Gastrocnemius medialis (tissue), 4 donors: ENCODE measurements at regions not wholly inside any gene's neighbourhood (a gene's known extent, or its start where the extent isn't known, plus 50 kb on each side); places are given as distances from the start of the nearest gene placed in this dataset.
A peak's percentile ranks its signal among the peaks of the same experiment; 100 is the strongest.
"Not testable (repeated sequence)": the region's sequence is repeated elsewhere in the genome, so short reads cannot be mapped to it uniquely, and the experiment has no call there.

ENCODE experiments used
- ATAC-seq, 2 donors: fragments of 150-250 bp; one replicate each; pipeline ENCODE4 v1.9.1; 2016
- DNase-seq, 2 donors: peaks; one replicate each; pipeline ENCODE4 v3.0.0-alpha.2; 2019
- H3K27ac ChIP-seq, 4 donors: fragments of 200-600 bp; sonication (generic); 1 replicate in 1 of 4; 2 replicates in 3 of 4; pipeline ENCODE4 v1.5.1; 2016 to 2018; ENCODE audit warnings: mild to moderate bottlenecking in 2 of 4, moderate library complexity in 1 of 4
- H3K27me3 ChIP-seq, 3 donors: fragments of 200-600 bp; sonication (generic) in 2 of 3; 1 replicate in 1 of 3; 2 replicates in 2 of 3; pipeline versions ENCODE4 v1.5.1 to v1.6.0; 2016 to 2019; ENCODE audit warnings: mild to moderate bottlenecking in 1 of 3, moderate library complexity in 1 of 3
- H3K36me3 ChIP-seq, 2 donors: fragments of 200-600 bp; sonication (generic) in 1 of 2; one replicate each; pipeline ENCODE4 v1.5.1; 2017 to 2018
- H3K4me1 ChIP-seq, 2 donors: fragments of 200-600 bp; sonication (generic) in 1 of 2; one replicate each; pipeline ENCODE4 v1.5.1; 2016 to 2017; ENCODE audit warnings: mild to moderate bottlenecking in 2 of 2
- H3K4me3 ChIP-seq, 4 donors: fragments of 200-600 bp; sonication (generic) in 3 of 4; 1 replicate in 1 of 4; 2 replicates in 3 of 4; pipeline ENCODE4 v1.5.1; 2016 to 2019; ENCODE audit warnings: mild to moderate bottlenecking in 2 of 4
- H3K9me3 ChIP-seq, 3 donors: fragments of 200-600 bp; sonication (generic) in 2 of 3; 1 replicate in 1 of 3; 2 replicates in 2 of 3; pipeline ENCODE4 v1.5.1; 2016 to 2019
- POLR2A ChIP-seq, 2 donors: fragments of 450-650 bp; IDR thresholded peaks; one replicate each; pipeline ENCODE4 v1.6.1; 2017; ENCODE audit warnings: antibody characterized with exemption in 2 of 2, mild to moderate bottlenecking in 2 of 2, moderate library complexity in 2 of 2
- in situ Hi-C, 4 donors: fragments of 200-750 bp; cut with MboI; loops; one replicate each; pipeline versions ENCODE4 v1.15.0 to v1.8.0; 2017; ENCODE audit warnings: low sequenced_read_pairs in 4 of 4
- intact Hi-C: fragments of 100-400 bp; cut with DNase I; formaldehyde crosslinking; loops from one replicate; pipeline ENCODE4 v1.15.1; 2023; ENCODE audit warnings: low total_unique reads
- TF ChIP-seq, protein P1 (sequence below), 5 experiments: fragments of 450-650 bp in 3 of 5; fragments of 200-600 bp in 2 of 5; sonication (generic) in 2 of 5; IDR thresholded peaks in 4 of 5; conservative IDR thresholded peaks in 1 of 5; 1 replicate in 4 of 5; 2 replicates in 1 of 5; pipeline ENCODE4 v1.5.1; 2016 to 2019; ENCODE audit warnings: antibody characterized with exemption in 5 of 5, mild to moderate bottlenecking in 3 of 5, moderate library complexity in 3 of 5

DNA sequence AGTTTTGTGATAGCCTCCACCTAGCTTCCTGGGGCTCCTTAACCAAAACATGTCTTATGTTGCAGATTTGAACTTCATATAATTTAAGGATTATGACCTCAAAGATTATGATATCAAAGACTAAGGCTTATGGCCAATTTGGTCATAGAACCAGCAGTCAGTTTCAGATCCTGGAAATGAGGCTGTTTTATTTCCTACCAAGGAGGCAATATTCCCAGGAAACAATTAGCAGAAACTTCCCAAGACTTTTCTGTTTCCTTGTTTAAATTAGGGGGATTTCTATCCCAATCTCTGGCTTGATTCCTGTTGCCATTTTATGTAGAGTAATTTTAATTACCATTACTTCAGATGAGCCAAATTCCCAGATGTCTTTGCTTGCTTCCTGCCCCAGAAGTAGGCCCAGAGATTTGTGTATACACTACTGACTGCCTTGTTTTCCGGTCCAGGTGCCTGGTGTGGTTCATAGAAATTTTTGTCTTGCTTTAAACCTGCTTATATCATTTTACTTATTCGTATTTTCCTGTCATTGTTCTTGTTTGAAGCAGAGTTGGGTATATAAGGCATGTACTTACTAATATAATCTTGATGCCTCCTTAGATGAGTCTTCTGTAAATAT is 119.2 kb upstream of the TMEM170B start:
- in situ Hi-C loops = no loop called here
- TF ChIP-seq, protein P1, sequence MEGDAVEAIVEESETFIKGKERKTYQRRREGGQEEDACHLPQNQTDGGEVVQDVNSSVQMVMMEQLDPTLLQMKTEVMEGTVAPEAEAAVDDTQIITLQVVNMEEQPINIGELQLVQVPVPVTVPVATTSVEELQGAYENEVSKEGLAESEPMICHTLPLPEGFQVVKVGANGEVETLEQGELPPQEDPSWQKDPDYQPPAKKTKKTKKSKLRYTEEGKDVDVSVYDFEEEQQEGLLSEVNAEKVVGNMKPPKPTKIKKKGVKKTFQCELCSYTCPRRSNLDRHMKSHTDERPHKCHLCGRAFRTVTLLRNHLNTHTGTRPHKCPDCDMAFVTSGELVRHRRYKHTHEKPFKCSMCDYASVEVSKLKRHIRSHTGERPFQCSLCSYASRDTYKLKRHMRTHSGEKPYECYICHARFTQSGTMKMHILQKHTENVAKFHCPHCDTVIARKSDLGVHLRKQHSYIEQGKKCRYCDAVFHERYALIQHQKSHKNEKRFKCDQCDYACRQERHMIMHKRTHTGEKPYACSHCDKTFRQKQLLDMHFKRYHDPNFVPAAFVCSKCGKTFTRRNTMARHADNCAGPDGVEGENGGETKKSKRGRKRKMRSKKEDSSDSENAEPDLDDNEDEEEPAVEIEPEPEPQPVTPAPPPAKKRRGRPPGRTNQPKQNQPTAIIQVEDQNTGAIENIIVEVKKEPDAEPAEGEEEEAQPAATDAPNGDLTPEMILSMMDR (IDR thresholded peaks at IDR 0.05 in 4 of 5, conservative IDR thresholded peaks at IDR 0.05 in 1 of 5) = no peak
- Histone ChIP-seq H3K4me3 (no peak overlapping the region), H3K27me3 (no peaks in the 10 kb centered on the region), H3K9me3 (no peaks in the 10 kb centered on the region), H3K4me1 (no peaks in the 10 kb centered on the region), H3K27ac (peak overlapping the region in 3 of 4 donors; percentile 34 to 62 (median 48)), H3K36me3 (no peaks in the 10 kb centered on the region)
- intact Hi-C loops = no loop called here
- ATAC-seq = peak; percentile 39 to 43
- DNase-seq = no peak

DNA sequence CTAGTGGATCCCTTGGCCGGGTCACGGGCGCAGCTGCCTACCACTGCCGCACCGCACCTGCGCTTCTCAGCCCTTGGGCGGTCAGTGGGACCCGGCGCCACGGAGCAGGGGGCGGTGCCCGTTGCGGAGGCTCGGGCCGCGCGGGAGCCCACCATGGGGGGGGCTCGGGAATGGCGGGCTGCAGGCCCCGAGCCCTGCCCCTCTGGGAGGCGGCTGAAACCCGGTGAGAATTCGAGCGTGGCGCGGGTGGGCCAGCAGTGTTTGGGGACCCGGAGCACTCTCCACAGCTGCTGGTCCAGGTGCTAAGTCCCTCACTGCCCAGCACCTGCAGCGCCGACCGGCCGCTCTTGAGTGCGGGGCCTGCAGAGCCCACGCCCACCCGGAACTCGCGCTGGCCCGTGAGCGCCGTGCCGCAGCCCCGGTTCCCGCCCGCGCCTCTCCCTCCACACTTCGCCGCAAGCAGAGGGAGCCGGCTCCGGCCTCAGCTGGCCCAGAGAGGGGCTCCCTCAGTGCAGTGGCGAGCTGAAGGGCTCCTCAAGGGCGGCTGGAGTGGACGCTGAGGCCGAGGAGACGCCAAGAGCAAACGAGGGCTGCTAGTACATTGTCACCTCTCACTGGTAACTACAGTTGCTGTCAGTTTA is 120.5 kb upstream of the TMEM170B start:
- Histone ChIP-seq H3K27me3 (no peaks in the 10 kb centered on the region), H3K4me3 (no peak overlapping the region), H3K9me3 (no peaks in the 10 kb centered on the region), H3K36me3 (no peaks in the 10 kb centered on the region), H3K27ac (peak overlapping the region in 1 of 4 donors; percentile 48), H3K4me1 (peaks cover 0 to 6% of the 10 kb centered on the region in 2 donors)
- in situ Hi-C loops = no loop called here
- no peak for DNase-seq
- TF ChIP-seq, protein P1 (IDR thresholded peaks at IDR 0.05 in 4 of 5, conservative IDR thresholded peaks at IDR 0.05 in 1 of 5) = no peak
- no peak for ATAC-seq
- intact Hi-C loops = no loop called here

DNA sequence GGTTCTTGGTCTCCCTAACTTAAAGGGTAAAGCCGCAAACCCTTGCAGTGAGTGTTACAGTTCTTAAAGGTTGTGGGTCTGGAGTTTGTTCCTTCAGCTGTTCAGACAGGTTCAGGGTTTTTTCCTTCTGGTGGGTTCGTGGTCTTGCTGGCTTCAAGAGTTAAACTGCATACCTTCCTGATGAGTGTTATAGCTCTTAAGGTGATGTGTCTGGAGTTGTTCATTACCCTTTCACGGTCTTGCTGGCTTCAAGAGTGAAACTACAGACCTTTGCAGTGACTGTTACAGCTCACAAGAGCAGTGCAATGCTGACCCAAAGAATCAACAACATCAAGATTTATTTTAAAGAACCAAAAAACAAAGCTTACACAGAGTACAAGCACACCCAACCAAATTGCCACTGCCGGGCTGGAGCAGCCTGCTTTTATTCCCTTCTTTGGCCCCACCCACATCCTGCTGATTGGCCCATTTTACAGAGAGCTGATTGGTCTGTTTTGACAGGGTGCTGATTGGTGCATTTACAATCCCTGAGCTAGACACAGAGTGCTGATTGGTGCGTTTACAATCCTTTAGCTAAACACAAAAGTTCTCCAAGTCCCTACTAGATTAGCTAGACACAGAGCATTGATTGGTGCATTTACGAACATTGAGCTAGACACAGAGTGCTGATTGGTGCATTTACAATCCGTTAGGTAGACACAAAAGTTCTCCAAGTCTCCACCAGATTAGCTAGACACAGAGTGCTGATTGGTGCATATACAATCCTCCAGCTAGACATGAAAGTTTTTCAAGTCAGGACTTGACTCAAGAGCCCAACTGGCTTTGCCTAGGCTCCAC is 121.2 kb upstream of the TMEM170B start:
- ATAC-seq, H3K4me3 ChIP-seq, H3K27me3 ChIP-seq, H3K9me3 ChIP-seq, H3K36me3 ChIP-seq, H3K27ac ChIP-seq, H3K4me1 ChIP-seq, in situ Hi-C loops, DNase-seq, intact Hi-C loops: not testable (repeated sequence)

DNA sequence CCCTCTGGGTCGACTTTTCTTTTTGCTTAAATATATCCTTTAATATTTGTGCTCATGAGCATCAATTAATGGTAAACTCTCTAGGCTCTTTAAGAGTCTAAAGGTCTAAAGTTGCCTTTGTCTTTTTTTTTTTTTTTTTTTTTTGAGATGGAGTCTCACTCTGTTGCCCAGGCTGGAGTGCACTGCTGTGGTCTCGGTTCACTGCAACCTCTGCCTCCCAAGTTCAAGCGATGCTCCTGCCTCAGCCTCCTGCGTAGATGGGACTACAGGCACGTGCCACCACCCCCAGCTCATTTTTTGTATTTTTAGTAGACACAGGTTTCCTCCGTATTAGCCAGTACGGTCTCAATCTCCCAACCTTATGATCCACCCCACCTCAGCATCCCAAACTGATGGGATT is 122.0 kb upstream of the TMEM170B start:
- no peaks in the 10 kb centered on the region for H3K9me3 ChIP-seq
- ATAC-seq (no peak), DNase-seq (no peak)
- H3K27me3 ChIP-seq = no peaks in the 10 kb centered on the region
- H3K36me3 ChIP-seq = no peaks in the 10 kb centered on the region
- H3K27ac ChIP-seq = no peak overlapping the region
- no peak overlapping the region for H3K4me3 ChIP-seq
- H3K4me1 ChIP-seq = peaks cover 0 to 13% of the 10 kb centered on the region in 2 donors
- in situ Hi-C loops (no loop called here), intact Hi-C loops (no loop called here)
- TF ChIP-seq POLR2A (IDR thresholded peaks at IDR 0.05) = no peak
- TF ChIP-seq, protein P1 (IDR thresholded peaks at IDR 0.05 in 4 of 5, conservative IDR thresholded peaks at IDR 0.05 in 1 of 5) = no peak
